ENCODE measurements at regions not wholly inside any gene's neighbourhood (a gene's known extent, or its start where the extent isn't known, plus 50 kb on each side); places are given as distances from the start of the nearest gene placed in this dataset.

- DNase-seq: no peak
These were observed 70.4 kb upstream of the BACH1 start for GRCh38 chr21:29228306-29228705.

DNA sequence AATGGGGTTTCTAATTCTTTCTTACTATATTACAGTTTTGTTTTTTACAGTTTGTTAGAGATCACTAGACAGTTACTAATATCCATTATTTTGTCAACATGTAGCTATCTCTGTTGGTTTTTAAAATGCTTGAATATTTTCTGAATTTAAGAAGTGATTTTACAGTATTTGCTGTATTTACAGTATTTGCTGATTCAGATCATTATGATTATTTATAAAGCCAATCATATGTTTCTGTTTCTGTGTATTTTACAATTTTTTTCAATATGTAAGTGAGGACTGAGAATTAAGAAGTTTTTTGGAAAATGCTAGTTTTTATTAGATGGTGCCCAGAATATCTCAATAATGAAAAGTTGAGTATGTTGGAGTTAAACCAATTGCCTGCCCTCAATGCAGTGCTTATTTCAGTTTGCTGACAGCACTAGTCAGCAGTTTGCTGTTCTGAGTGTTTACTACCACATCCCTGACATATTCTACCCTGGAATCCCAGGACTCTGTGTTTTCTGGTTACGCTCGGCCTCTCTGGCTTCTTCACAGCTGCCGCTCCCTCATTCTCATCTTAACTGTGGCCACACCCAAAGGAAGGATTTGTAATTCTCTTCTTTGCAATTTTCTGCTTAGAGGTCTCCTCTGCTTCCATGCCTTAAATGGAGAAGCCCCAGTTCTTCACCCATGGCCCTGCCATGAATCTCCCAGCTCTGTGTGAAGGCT is 68.0 kb upstream of the BACH1 start:
- no peak for DNase-seq

DNA sequence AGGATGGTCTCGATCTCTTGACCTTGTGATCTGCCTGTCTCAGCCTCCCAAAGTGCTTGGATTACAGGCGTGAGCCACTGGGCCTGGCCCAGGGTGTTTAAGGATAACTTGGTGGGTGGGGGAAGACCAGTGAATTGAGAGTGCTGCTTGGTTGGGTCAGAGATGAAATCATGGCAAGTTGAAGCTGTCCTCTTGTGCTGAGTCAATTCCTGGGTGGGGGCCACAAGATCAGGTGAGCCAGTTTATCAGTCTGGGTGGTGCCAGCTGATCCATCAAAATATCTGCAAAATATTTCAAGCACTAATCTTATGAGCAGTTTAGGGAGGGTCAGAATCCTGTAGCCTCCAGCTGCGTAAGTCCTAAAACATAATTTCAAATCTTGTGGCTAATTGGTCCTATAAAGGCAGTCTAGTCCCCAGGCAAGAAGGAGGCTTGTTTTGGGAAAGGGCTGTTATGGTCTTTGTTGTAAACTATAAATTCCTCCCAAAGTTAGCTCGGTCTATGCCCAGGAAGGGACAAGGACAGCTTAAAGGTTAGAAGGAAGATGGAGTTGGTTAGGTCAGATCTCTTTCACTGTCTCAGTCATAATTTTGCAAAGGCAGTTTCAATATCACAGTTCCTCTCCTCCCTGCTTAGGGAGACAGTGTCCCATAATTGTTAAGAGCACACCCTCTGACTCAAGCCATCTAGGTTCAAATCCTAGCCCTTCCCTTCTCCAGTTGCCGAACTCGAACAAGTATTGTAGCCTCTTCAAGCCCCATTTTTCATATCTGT is 66.8 kb upstream of the BACH1 start:
- DNase-seq: no peak

DNA sequence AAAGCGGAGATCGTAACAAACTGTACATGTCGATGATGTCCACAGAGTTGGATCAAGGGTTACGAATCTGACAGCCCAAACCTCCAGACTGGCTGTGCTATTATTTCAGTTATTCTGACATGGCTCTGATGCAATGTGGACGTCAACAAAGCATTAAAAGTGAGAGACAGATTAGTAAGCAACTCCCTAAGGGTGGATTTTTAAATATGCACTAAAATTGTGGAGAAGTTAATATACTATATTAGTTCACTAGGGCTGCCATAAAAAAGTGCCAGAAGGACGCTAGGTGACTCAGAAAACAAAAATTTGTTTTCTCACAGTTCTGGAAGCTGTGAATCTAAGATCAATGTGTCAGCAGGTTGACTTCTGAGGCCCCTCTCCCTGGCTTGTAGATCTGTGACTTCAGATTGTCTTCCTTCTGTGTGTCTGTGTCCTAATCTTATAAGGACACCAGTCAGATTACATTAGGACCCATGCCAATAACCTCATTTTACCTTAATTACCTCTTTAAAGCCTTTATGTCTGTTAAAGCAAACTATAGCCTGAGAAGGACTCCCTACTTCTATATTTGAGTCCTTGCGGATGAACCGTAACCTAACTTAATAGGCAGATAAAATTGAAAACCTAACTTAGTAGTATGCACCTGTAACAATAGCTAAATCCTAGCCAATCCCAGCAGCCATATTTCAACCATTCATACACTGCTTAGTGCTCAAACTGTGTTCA is 66.0 kb upstream of the BACH1 start:
- no peak for DNase-seq

GRCh38 chr21:29233256-29233546 is 65.5 kb upstream of the BACH1 start:
- peak in 1 of 2 donors; percentile 19 for DNase-seq

DNA sequence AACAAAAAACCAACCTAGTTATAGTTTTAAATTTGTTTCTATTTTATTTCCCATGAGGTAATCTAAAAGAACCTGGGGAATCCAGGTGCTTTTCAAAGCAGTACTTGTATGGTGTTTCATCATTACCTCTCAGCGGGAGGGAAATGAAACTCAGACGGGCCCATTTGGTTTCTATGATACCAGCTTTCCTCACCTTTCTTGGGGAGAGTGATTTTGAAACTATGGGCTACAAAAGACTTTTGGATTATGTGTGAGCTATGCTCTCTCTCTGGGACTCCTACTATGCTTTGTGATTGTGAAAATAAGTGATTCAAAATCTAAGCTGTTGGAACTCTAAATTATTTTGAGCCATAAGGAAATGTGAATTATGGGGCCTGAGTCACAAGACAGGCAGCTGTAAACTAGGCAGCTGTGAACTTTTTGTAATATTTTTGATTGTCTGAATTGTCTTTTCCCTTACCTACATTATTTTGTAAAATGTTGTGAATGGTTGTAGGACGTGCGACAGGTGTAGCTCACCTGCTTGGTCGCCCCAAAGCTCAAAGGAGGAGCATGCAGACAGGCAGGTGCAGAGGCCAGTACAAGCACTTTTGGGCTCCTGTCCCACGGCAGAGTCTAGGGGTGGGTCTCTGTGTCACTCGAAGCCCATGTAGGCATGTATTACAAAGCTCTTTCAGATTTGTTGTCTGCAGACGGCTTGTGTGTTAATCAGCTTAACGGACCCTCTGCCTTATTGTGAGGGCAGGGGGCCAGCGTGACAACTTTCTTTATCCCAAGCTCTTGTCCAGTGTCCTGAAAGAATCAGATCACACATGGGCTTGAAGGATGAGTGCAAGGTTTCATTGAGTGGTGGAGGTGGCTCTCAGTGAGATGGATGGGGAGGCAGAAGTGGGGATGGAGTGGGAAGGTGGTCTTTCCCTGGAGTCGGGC is 64.8 kb upstream of the BACH1 start:
- peak in 1 of 2 donors; percentile 16 for DNase-seq

GRCh38 chr21:29235714-29236197 is 63.0 kb upstream of the BACH1 start:
- DNase-seq: no peak

- DNase-seq: no peak
These were observed 62.5 kb upstream of the BACH1 start for GRCh38 chr21:29236201-29236600.

- DNase-seq: no peak
These were observed 61.3 kb upstream of the BACH1 start for GRCh38 chr21:29237110-29238052.

DNA sequence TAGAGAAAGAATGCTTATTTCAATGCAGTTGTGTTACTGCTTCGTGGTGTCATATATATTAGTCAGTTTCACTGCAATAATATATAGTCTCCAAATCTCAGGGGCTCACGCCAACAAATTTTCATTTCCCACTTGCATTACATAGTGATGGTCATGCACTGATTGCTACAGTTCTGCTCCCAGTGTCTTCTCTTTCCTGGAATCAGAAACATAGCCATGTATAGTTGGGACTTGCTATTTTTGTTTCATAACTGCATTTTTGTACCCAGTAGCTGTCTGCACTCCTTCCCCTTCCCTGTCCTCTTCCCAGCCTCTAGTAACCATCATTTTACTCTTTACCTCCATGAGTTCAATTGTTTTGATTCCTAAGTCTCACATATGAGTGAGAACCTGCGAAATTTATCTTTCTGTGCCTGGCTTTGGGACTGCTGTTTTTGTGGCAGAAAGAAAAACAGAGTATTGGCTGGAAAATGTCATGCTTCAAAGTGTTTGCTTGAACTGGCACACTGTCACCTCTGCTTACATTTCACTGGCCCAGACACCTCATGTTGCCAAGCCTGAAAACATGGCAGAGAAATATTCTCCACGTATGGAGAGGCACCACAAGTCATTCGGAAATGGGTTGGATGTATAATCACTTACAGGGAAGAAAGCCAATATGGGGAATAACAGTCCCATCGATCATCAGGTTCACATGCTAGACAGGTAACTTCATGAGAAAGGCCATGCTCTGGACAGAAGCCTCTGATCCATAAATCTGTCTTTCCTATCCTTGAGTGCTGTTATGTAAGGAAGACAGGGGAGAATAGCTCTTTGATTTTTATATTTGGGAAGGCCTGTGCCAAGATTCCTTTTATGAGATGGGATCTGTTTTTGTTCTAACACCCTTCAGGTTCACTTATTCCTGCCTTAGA is 60.4 kb upstream of the BACH1 start:
- no peak for DNase-seq

DNA sequence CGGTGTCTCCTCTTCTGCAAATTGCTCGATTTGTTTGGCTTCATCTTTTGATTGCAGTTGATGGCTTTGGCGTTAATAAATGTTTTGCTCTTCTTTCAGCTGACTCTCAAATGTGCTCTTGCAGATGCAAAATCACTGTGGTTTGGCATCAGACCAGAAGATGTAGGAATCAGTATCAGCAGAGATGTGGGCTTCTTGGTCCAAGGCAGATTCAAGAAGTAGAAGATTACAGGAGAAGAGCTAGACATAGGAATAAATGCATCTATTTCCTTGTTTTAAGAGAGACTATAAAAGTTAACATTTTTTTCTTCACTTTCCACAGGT is 59.8 kb upstream of the BACH1 start:
- peak in 1 of 2 donors; percentile 23 for DNase-seq

GRCh38 chr21:29240136-29240535 is 58.6 kb upstream of the BACH1 start:
- DNase-seq: no peak

GRCh38 chr21:29242201-29242600 is 56.5 kb upstream of the BACH1 start:
- no peak for DNase-seq

DNA sequence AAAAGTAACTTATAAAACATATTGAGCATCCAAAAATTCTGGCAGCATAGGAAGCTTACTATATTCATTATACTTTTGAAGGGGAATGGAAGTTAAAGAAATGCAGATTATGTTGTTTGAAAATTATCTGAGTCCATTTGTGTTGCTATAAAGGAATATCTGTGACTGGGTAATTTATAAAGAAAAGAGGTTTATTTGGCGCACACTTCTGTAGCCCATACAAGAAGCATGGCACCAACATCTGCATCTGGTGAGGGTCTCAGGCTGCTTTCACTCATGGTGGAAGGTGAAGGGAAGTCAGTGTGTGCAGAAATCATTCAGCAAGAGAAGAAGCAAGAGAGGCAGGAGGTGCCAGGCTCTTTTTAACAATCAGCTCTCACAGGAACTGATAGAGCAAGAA is 55.5 kb upstream of the BACH1 start:
- DNase-seq: no peak

- DNase-seq: no peak
These were observed 53.5 kb upstream of the BACH1 start for GRCh38 chr21:29245104-29245643.

DNA sequence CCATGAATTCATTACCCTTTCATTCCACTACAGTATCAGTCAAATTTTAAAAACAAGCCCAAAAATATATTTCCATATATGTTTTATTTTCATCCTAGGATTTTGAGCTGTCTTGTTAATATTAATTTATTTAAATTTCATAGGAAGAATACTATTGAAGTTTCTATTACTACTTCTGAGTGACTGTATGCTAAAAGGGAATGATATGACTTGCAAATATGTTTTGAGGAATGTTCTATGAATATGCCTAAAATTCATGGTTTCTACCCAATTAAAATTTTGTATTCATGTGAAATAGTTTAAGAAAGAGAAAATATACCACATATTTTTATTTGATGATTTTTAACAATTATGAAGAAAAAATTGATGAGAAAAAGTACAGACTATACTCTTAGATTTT is 52.9 kb upstream of the BACH1 start:
- no peak for DNase-seq

DNA sequence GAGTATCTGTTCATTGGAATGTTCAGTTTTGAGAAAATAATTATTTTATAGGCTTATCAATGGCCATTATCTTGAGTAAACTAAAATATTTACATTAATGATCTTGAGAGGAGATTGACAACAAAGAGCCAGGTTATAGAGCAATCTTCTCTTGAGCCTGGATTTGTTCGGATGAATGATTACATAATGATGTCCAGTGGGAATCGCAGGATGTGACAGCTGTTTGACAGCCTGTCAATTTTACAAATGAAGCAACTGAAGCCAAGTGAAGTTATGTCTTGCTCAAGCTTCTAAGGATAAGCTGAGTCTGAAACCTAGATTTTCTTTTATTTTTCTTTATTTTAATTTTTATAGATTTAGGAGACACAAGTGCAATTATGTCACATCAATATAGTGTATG is 52.1 kb upstream of the BACH1 start:
- no peak for DNase-seq

DNA sequence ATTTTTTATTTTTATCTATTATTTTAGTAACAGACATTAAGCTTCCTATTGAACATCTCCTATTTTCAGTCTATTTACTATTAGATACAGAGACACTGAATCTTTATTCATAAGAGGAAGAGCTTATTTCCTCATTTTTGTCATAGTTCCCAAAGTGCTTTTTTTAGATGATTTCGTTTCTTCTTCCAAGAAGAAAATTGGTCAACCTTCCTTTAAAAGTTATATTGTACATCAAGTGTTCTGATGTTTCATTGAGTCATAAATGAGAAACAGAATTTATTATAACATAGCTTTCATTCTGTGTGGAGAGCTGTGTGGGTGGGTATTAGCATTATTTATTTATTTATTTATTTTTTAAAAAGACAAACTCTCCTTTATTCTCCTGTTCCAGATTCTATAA is 50.6 kb upstream of the BACH1 start:
- DNase-seq: no peak

All from CD4-positive, alpha-beta T cell treated with Interleukin-1 beta for 1 hour (primary cell).